H54 (cell line): ENCODE measurements at regions not wholly inside any gene's neighbourhood (a gene's known extent, or its start where the extent isn't known, plus 50 kb on each side); places are given as distances from the start of the nearest gene placed in this dataset.

Experiments
- DNase-seq: peaks from one replicate; pipeline ENCODE4 v3.0.0; 2011; ENCODE audit warnings: low spot score, mixed read lengths; ENCODE audit not compliant: insufficient read length
- FAIRE-seq: peaks from 3 replicates; lab custom pipeline; 2011; peaks lifted over from hg19 to GRCh38; lab: Jason Lieb, UNC
- POLR2A ChIP-seq: IDR thresholded peaks from 2 replicates; pipeline ENCODE4 v1.6.1; 2011; ENCODE audit warnings: low read depth, mild to moderate bottlenecking, low read length

DNA sequence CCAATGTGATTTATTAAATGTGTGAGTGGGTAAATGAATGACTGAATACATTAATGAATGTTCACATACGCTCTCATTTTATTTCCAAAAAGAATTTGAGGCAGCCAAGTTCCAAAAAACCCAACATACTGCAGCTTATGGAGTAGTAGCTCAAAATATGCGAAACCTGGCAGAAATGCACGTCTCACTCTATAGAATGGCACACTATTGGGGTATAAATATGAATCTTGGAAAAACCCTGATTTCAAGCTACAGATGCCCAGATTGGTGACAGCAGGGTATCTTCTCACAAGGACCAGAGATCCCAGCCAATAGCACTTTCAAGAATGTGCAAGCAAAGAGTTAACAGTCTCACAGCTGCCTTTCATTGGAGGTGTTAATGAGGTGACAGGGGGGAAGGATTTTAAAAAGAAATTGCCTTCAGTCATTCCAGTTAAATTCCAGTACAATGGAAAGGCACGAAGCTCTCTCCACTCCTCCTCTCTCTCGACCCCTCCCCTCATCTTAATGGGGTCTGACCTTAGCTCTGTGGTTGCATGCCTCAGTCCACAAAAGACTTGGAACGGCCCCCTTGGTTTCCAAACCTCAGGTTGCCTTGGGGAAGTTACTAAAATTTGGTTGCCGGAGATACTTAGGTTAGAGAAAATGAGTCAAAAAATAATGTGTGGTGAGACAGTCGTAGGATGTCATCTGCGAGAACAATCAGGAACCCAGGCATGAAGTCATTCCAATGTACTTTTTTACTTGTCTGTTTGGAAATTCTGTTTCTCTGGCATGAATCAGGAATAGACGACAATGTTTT, 307.4 kb downstream of the NFIB start:
- FAIRE-seq: no peak
- DNase-seq: no peak
- no peak for TF ChIP-seq POLR2A

DNA sequence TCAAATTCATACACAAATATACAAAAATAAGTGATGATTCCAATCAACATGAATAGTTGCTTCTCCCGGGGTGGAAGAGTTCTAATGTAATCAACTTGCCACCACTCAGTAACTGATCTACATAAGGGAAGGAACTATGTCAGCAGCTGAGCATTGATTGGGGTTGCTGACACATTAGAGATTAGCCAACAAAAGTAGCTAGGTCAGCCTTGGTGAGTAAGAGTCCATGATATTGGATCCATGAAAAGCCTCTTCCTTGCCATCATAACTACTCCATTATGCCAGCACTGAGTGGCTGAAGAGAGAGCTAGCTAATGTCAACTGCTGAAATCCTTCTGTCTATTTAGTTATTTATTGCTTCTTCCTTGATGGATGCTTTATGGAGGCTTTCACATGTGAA, 309.8 kb downstream of the NFIB start:
- TF ChIP-seq POLR2A: no peak
- no peak for DNase-seq
- no peak for FAIRE-seq

DNA sequence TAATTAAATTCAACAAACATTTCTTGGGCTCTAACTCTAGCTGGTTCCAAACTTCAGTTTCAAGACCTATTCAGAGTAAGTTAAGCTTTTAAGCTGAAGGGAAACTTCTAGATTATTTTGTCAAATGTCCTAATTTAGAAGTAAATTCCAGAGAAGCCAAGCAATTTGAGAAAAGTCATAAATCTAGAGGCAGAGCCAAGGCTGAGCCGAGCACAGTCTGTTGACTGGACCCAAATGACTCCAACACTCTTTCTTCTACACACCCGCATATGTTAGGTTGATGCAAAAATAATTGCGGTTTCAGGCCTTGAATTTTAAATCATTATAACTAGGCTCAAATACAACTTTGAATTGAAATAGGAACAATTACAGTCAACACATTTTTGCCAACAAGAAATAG, 319.7 kb downstream of the NFIB start:
- FAIRE-seq (no peak), DNase-seq (no peak)
- no peak for TF ChIP-seq POLR2A

DNA sequence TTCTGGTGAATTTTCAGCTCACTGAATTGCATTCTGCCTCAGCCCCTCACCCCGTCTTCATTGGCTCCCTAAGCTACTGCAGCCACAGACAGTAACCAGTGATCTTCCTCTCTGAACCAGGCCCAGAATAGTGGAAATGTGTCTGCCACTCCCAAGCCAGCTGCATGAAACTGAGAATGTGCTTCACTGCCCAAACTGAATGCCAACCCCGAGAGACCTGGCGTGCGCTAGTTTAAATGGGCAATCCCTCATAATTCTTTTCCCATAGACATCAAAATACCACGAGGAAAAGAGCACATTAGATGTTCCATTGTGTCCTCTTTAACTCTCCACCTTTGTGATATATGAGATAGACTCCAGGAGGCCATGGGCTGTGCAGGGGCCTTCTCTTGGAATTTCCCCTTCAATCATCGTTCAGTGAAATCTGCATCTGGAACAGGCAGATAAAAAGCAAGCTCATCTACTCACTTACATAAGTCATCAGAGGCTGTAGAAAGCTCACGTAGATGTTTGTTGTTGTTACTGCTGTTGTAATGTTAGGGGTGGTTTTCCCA, 320.2 kb downstream of the NFIB start:
- TF ChIP-seq POLR2A: no peak
- no peak for DNase-seq

DNA sequence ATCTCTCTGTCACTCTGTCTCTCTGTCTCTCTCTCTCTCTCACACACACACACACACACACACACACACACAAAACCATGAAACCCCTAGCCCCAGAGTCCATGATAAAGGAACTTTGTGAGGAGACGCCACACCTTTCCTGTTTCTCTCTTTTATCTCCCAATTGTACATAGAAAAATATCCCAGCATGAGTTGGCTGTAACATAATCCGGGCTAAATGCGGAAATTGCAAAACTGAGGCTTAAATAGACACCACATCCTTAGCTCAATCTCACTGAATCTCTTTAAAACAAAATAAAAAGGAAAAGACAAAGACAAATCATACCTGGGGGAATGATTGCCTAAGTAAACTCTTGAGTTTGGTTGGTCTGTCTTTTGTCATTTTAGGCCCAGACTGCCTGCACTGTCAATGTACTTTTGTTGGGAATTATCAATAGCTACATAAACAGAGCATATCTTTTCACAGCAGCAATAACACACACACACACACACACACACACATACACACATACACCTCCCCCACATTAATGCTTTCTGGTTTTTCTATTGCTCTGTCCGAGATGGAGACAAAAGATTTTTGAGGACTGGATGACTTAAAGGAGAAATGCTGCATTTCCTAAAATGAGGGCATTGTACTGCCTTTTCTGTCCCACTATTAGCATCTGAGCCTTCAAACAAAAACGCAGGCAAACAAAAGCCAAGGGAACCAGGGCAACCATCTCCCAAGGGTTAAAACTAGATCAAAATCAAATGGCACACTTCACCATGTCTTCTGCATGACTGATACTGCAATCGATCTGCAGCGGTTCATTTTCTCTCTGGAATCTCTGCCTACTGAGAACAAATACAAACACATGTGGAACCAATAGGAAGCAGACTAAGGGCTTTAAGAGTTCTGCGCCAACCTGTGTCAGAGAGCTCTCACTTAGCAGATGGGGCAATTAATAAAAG, 321.5 kb downstream of the NFIB start:
- TF ChIP-seq POLR2A: no peak
- FAIRE-seq: no peak
- DNase-seq: no peak

More for the DNA sequence above, 320.2 kb downstream of the NFIB start:
- FAIRE-seq: no peak

DNA sequence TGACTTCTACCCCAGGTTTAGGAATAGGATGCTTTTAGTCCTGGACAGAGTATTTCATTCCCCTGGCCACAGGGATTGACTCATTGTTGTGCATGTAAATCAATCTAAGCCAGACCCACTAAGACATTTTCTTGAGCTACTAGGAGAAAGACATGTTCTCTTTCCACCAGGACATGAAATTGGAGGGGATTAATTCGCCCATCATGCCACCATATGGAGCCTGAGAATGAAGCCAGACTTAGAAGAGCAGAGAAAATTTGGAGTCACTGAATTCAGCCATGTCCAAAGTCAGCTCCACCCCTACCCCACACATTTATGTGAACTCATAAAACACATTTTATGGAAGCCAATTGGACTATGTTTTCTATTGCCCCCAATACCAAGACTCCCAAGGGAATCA, 322.5 kb downstream of the NFIB start:
- no peak for TF ChIP-seq POLR2A
- no peak for FAIRE-seq
- no peak for DNase-seq

DNA sequence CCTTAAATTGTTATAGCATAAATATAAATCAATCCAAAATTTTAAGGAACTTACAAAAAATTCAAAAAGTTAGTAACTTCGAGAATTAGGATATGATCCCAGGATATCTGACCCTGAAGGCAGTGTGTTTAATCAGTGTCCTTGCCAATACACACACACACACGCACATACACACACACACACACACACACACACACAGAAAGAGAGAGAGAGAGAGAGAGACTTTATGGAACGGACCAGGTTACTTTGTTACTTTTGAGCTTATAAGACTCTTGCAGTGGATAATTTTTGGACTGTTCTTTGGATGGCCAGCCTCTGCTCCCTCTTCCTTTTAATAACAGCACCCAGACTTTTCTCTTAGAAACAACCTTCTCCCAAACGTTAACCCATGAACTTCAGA, 322.9 kb downstream of the NFIB start:
- DNase-seq: no peak
- no peak for FAIRE-seq
- TF ChIP-seq POLR2A: no peak

DNA sequence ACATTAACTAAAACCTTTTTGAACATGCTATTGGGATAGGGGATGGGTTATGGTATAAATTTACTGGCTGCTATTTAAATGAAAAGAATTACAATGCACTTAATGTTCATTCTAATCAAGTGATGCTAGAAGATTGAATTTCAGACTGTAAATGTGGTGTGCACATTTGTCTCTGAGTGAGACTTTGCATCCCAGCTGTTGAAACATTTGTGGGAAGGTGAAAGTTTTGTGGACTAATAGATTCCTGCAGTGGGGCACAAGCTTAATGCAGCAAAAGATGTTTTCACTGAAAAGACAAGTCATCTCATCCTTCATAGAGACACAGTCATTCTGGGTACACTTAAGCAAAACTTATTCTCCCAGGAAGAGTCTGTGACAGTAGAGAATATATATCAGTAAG, 323.6 kb downstream of the NFIB start:
- DNase-seq (no peak), FAIRE-seq (no peak)
- TF ChIP-seq POLR2A: no peak

DNA sequence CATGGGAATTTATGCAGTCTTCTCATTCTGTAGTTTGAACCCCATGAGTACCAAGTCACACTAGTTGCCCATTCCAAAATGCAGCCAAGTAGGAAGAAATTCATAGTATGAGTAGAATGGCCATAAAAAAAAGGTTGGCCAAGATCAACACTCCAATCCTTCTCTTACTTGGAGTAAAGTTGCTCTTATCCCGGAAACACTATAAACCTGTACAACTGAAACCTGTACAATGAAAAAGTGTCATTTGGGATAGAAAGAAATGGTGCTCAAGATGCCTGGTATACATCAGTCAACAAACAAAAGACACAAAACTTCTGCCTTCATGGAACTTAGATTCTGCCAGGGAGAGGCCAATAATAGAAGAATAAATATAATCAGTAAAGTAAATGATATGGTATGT, 325.0 kb downstream of the NFIB start:
- TF ChIP-seq POLR2A: no peak
- no peak for DNase-seq
- FAIRE-seq: no peak

DNA sequence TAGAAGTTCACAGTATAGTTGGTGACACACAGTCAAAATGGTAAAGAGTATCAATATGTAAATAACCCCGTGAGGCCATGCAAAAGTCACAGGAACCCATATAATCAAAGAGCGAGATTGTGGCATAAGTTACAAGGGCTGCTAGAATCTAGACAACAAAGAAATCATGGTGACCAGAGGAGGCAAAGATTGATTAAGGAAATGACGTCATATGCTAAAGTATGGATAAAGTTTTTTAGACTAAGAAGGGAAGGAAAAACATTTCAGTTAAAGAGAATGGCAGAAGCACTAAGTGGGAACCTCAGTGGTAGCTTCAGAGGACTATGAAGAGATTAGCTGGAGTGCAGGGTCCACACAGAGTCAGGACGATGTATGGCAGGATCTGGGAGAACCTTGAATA, 330.3 kb downstream of the NFIB start:
- FAIRE-seq (no peak), DNase-seq (no peak)
- TF ChIP-seq POLR2A: no peak

DNA sequence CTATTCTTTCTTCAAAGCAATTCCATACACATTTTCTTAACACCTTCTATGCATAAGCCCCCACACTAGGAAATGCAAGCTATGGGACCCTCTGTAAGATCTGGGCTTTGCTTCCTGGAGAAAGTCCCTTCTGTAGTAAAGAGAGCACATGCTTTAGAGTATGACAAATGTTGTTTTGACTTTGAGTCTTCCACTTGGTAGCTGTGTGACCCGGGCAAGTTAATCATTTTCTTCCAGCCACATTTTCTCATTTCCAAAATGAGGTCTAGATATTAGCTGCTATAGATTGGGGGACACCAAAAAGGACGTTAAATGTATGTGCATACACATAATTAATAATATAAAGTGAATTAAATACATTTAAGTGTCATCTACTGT, 334.0 kb downstream of the NFIB start:
- no peak for DNase-seq
- FAIRE-seq: no peak
- no peak for TF ChIP-seq POLR2A

DNA sequence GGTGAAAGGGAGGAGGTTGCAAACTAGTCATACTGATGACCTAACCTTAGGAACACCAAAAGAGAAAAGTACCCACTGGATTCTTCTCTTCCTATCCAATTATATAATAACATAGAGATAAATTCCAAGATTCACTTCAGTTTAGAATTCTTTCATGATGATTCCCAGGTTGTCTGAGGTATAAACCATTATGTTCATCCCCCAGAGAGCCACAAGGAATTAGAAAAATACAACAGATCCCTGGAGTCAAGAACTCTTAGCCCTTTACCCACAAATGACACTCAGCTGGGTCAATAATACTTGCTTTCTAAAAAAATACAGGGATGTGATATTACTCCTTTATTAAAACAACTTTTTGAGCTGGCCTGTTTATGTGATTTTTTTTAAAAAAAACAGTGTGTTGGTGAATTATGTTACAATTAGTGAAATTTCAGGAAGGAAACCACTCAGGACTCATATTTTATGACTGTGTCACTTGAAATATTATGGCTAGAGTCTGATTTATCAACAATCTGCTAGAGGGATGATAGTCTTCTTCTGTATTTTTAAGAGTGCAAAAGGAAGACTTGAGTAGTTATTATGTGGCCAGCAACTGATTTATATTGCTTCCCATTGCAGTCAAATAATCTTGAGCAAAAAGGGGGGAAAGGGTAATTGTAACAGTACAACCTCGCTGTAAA, 338.2 kb downstream of the NFIB start:
- TF ChIP-seq POLR2A: no peak
- DNase-seq: no peak
- FAIRE-seq: no peak

DNA sequence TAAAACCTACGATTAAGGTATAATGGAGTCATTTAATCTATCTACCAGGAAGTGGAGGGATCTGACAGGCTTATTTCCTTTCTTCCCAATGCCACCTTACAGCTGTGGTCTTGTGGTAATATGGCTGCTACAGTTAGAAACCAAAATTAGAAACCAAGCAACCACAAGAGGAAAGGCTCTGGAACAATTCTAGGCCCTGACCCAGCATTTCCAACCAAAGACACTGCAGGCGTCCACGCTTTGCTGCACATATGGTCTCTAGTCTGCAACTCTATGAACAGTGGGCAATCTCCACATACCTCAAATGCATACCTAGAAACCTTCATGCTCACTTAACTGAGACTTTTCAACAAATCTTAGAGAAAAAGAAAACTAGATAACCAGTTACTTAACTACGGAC, 339.1 kb downstream of the NFIB start:
- no peak for DNase-seq
- FAIRE-seq: no peak
- no peak for TF ChIP-seq POLR2A
